GM18867 (cell line): ENCODE measurements at regions not wholly inside any gene's neighbourhood (a gene's known extent, or its start where the extent isn't known, plus 50 kb on each side); places are given as distances from the start of the nearest gene placed in this dataset.

Experiments
- ATAC-seq: cut with Tn5 transposase; IDR thresholded peaks from one replicate; pipeline ENCODE4 v1.9.1; 2021; ENCODE audit warnings: mild to moderate bottlenecking, moderate library complexity; ENCODE audit not compliant: unreplicated experiment

DNA sequence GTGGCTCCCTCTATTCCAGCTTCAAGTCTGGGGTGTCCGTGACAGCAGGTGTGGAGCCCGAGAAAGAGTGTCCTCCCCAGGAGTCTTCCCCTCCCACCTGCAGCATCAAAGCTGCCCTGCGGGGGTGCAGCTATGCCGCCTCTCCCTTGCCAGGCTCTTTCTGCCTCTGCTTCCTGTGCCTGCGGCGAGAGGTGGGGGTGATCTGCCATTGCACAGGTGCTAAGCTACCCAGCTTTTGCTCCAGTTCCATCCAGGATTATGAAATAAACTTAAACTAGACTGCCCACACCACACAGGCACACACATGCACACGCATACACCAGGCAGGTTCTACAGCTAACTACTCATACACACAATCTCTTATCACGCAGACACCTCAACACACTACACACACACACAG is 104.7 kb upstream of the CLDN10 start:
- ATAC-seq, result no peak

DNA sequence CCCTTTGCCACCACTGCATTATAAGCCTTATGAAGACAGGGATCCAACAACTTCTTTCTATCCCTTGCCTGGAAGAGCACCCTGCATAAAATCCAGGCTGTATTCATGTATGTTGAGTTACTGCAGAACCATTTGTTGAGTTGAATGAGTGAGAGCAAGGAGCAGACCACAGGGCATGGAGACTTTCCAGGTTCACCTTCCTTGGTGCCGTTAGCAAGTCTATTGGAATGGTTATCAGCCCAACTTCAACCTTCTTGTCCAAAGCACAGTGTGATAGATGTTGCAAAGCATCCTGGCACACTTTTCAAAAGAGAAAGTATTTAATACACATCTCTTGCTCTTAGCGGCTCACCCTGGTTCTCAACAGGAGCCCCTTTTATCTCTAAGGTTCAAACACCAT is 100.9 kb upstream of the CLDN10 start:
- ATAC-seq, result no peak

DNA sequence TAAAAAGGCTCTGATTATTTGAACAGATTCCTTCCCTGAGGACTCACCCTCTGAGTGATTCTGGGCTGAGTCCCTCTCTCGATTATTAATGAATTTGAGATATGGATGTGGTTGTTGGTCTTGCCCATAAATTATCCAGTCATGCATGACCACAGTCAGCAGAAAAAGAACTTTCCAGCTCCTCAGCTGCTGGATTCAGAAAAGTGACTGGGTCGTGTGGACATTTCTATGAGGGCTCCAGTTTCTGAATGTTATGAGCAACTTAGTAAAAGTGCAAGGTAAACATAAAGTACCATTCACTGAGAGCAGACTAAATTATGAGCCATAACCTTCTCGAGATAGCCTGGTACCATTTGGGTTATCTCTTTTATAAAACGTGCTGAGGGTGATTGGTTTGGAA is 100.1 kb upstream of the CLDN10 start:
- no peak for ATAC-seq

DNA sequence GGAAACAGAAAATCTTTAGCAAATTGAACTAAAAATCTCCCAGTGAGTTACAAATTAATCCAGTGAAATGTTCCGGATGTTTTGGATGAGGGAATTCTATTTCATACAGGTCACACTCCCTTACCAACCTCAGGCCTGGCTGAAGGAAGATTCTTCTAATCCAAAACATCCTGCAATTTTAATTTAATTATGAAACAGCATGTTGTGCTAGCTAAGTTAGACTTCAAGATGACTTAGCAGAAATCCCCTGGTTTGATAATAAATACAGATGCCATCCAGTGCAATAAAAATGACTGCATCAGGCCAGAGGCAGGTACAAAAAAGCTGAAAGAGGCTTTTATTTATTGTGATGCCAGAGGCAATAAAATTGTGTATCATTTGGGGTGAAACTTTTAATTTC is 96.7 kb upstream of the CLDN10 start:
- no peak for ATAC-seq

DNA sequence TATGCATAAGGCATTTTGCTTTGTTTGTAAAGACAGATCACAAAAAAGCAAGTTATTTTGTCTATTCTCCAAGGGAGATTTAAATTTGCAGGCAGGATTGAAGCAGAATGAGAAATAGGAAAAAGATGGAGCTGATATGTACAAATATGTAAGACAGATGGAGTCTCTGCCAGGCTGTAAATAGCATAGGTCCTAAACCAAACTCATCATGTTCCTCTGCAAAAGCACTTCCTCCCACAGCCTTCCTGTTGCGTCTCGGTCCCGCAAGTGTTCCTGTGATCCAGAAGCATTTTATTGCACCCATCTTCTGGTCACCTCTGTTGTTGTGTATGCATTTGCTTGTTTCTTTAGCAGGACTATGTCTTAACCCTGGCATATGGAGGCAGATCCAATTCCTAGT is 95.7 kb upstream of the CLDN10 start:
- ATAC-seq, result no peak

DNA sequence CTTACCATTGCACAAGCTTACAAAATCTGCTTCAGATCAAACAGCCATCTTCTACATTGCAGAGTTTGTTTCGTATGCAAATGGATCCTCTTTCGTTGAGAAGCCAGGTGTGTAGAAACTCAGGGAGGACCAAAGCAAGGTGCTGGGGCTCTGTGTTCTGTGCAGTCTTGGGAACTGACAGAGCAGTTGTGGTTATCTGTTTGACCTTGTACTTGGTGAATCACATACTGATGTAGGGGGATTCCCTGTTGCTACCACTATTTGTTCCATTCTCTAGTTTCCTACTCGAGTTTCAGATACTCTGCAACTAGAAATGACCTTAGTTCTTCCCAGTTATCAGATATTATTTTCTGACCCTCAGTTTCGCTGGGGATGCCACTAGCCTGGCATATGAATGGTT is 95.2 kb upstream of the CLDN10 start:
- ATAC-seq, result peak; percentile 99

DNA sequence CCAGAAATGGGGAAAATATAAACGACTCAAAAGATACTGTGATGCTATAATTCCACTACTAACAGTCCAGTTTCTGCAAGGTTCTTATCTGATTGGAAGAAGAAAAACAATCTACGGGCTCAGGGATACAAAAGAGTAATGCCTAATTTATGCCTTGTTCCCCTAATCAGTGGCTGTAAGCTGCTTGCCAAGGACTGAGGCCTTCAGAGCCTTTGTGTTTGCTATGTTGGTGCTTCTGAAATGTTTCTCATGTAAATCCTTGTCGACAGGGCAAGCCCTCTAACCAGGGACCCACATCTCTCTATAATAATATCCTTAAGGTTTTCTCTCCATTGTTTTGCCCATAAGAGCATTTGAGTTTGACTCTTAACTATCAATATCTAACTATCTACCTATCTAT is 89.7 kb upstream of the CLDN10 start:
- ATAC-seq, result no peak

DNA sequence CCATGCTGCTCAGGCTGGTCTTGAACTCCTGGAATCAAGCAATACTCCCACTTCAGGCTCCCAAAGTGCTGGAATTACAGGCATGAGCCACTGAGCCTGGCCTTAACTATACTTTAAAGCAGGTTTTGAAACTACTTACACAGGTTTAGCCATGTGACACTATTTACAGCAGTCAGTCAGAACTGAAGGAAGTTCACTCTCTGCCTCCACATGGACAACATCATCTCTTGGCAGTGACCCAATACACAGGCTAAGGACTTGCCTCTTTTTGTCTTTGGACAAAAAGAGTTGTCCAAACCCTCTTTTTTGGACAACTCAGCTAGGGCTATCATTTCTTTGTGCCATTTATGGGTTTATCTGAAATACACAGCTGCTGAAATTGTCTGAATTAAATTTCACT is 89.0 kb upstream of the CLDN10 start:
- no peak for ATAC-seq

DNA sequence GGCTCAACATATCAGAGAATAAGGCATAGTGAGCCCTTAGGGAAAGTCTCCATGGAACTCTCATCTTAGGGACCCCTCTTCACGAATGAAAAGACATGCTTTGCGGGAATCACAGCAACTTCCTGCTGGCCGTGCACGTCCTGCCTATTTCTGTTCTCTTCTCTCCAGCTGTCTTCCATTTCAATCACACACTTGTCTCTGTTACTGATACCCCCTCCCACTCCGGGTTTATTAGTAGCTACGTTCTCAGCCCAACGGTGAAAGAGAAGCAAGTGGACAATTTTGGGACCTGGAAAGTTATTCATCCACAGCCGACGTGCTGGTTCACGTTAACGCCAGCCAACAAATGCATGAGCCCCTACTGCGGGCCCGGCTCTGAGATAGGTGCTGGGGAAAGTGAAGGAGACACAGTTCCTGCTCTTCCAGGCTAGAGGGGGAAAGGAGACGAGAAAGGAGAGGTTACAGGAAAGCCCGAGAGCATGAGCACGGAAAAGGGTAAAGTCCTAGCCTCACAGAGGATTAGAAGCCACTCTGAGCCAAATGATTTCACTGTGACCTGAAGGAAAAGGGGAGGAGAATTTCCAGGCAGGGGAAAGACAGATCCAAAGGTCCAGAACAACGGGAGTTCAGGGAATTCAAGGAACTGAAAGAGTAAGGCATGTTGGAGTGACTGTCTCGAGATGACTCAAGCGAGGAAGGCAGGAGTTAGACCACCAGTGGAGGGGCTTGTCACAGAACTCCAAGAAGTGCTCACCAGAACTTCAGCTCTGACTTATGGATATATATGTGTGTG is 81.8 kb upstream of the CLDN10 start:
- no peak for ATAC-seq

DNA sequence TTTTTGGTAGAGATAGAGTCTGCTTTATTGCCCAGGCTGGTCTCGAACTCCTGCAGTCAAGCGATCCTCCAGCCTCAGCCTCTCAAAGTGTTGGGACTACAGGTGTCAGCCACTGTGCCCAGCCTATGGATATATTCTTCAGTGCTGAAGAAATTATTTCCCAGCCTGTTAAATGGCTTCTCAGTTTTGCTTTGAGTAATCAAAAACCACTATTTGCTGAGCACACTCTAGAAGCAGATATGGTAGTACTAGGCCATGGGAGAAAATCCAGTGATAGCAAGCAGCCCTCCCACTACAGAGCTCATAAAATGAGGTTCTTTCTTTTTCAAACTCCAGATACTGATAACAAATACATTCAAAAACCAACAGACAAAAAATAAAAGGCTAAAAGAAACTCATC is 80.6 kb upstream of the CLDN10 start:
- ATAC-seq, result peak; percentile 40

DNA sequence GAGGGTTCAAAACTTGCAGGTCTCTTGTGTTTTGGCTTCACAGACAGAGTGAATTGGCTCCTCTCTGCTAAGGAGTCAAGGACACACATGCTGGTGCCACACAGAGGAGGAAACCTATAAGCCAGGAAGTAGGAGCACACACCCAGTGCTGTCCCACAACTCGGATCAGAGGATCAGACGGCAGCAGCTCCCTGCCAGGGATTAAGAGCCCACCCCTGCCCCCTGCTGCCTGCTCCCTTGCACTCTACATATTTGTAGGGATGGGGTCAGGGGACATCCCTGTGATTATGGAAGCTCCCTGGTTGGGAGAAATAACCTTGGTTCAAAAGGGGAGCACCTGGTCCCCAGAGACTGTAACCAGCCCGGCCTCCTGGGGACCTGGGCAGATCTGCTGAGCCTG is 77.5 kb upstream of the CLDN10 start:
- ATAC-seq, result no peak

DNA sequence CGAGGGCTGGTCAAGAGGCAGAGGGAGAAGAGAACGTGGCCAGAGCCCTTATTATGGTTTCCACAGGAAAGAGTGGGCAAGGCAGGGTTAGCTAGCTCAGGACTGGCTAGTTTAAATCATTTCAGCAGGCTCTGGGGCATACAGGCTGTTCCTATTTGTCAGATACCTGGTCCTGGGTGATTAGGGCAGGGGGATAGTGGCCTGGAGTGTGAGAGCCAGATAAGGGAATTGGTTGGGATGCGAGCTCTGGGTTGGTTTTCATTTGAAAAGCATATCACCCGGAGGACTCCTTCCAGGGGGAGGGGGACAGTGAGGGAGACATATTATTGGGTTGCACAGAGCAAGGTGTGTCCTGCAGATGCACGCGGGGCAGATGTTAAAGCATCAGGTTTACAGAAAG is 75.3 kb upstream of the CLDN10 start:
- no peak for ATAC-seq

DNA sequence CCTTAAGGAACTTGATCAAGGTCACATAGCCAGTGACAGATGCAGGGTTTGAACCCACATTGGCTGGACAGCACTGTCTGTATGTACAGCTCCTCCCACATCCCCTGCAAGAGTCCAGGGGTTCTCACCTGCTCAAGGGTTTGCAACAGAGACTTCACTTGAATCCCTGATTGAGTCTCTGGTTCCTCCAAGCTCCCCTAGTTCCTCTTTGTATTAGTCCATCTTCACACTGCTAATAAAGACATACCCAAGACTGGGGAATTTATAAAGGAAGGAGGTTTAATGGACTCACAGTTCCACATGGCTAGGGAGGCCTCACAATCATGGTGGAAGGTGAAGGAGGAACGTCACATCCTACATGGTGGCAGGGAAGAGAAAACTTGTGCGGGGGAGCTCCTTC is 72.8 kb upstream of the CLDN10 start:
- ATAC-seq, result peak; percentile 10

DNA sequence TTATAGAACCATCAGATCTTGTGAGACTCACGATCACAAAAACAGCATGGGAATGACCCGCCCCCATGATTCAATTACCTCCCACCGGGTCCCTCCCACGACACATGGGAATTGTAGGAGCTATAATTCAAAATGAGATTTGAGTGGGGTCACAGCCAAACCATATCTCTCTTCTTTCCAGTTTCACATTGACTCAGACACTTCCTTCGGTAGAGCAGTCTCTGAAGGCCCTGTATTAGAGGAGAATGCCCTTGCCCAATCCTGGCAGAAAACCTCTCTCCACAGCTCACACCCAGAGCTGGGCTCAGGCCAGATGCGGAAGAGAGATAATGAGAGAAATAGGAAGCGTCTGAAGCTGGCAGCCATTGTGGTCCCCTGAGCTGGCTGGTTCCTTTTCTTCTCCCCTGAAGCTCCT is 72.4 kb upstream of the CLDN10 start:
- ATAC-seq, result peak; percentile 49

DNA sequence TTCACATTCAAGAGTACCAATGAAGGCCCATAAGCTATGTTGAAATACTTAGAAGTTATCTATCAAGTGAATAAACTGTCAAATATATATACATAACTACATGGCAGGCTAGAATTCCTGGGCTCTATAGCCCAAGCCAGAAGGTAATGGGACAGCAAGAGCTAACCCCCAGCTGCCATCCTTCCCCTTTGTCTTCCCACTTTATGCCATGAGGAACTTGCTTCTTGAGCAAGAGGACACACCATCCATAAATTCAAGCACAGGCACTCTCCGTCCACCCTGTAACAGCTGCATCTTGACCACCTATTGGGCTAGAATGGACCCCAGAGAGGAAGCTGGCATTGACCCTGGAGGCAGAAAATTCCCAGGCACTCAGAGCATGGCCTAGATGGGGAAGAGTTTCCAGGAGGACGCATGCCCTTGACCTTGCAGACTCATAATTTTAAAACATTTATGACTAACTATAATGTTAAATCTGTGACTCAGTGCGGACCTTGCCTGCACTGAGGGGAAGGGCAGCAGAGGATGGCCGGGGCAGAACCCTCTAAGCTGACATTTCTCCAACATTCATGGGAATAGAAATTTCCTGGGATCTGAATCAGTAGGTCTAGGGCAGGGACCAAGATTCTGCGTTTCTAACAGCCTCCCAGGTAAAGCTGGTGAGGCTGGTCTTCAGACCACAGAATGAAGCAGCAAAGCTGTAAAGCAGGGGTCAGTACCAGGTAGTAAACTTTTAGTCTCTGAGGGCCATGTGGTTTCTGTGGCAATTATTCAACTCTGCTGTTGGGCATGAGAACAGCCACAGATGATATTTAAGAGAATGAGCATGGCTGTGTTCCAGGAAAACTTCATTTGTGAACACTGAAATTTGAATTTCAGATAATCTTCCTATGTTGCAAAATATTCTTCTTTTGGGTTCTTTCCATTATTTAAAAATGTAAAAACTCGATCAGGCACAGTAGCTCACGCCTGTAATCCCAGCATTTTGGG is 71.4 kb upstream of the CLDN10 start:
- no peak for ATAC-seq

DNA sequence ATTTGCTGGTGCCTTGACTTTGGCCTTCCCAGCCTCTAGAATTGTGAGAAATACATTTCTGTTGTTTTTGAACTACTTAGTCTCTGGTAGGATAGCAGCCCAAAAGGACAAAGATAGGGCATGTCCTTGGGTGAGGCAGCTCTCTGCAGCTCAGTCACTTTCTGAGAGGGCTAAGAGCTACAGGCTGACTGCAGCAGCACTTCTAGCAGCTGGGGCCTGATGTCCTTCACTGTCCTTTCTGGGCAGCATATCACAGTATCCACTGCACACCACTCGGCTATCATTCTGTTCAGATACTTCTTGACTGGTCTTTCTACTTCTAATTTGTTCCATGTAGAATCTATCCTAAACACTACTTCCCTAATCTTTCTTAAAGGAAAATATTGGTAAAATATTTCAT is 68.5 kb upstream of the CLDN10 start:
- no peak for ATAC-seq

DNA sequence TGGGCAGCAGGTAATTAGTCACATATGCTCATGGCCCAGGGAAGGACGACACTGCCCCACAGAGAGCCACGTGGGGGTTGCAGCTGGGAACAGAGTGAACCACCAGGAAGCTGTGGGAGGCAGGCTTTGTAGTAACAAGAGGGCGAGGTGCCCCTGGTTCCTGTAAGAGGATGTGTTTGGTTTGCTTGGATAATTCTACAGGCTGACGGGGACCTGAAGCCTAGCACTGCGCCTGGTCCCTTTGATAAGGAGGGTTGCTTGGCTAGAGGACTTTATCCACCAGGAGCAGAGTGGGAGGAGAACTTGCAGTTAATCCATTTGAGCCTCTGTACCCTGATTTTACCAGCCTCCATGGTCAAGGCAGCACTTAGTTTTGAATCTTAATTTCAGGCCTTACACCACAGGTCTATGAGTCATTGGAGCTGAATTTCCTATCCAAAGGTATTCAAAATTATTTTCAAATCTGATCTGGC is 67.4 kb upstream of the CLDN10 start:
- no peak for ATAC-seq

DNA sequence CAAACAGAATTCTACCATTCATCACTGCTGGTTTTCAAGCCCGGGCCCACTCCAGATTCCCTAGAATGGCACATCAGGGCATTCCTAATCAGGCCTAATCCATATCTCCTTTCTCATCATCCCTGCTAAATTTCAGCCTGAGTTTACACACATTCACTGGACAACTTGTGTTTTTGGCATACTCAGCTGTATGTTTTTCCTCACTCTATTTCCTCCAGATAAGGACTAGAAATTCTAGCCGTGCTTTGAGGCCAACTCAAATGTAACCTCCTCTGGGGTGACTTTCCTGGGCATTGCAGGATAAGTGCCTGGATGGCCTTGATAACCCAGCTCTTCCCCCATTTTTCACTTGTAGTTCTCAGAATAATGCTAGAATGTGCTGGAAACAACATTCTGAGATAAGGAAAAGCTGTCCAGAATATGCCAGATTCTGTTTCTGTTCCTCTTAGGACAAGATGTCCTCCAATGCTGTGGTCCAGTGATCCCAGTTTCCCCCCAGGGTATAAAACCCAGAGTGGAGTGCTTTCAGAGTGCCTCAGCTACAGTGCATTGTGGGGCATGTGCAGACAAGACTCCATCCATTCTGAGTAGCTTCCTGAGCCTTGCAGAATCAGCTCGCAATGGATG is 66.9 kb upstream of the CLDN10 start:
- ATAC-seq, result no peak

DNA sequence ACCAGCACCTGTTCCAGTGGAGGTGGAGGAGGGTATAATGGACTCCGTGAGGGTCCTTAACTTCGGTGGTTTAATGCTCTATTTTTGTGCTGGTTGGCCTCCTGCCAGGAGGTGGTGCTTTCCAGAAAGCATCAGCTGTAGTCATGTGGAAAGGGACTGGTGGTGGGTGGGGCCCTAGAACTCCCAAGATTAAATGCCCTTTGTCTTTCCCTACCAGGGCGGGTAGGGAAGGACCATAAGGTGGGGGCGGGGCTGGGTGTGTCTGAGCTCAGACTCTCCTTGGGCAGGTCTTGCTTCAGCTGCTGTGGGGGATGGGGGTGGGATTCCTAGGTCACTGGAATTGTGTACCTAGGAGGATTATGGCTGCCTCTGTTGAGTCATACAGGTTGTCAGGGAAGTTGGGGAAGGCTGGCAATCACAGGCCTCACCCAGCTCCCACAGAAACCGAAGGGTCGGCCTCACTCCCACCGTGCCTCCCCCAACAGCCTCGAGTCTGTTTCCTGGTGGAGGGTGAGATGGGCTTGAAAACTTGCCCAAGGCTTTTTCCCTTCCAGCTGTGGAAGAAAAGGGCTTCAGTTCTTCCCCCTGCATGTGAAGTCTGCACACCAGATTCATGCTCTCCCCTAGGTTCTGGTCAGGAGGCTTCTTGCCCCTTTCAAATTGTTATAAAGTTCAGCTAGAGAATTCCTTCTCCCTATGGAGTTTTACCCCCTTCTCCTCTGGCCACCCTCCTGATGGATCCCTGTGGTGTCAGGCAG is 60.3 kb upstream of the CLDN10 start:
- no peak for ATAC-seq

DNA sequence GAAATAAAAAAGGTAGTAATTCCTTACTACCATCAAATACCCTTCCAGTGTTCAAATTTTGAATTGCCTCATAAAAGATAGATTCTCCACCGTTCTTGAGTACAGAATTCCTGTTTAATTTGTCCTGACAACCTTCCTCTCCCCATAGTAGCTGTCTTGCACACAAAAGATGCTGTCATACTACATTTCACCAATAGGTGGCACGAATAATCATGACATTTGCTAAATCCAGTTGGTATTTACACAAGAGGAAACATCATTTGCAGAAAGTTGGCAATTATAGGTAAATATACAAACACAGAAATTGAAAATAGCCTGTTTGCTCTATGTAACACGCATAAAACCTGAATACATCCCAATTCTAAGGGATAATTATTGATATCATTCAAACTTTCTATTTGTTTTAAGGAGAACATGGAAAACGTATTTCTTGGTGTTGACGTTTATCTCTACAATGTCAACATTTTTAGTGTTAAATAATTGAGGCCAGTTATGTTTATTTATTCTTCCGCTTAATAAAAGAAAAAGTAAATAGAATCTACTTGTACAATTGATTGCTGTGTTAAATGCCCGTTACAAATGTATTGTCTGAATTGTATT is 58.3 kb upstream of the CLDN10 start:
- peak; percentile 83 for ATAC-seq
